ENCODE measurements at regions not wholly inside any gene's neighbourhood (a gene's known extent, or its start where the extent isn't known, plus 50 kb on each side); places are given as distances from the start of the nearest gene placed in this dataset.
A peak's percentile ranks its signal among the peaks of the same experiment; 100 is the strongest.

DNA sequence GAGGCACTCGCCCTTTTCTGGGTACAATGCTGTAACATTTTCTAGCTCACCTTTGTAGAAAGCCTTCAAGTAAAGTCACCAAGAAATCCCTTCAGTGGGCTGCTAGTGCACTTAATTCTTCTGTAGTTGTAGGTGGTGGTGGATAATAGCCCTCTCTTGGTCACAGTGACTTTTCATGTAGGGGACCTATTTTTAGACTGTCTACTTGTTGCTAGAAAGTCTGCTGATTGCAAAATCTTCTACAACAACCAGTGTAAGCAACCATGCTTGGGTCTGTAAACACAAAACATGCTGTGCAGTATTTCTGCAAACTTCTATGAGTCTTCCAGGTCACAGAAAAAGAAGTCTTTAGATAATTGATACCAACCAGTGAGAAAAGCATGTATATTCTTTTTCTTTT is 55.6 kb downstream of the PBDC1 start:
- Histone ChIP-seq H3K27me3 (ENCODE audit: control insufficient read depth in 2 of 2, insufficient read depth in 2 of 2, low read length in 2 of 2) (no peaks in the 10 kb centered on the region), H3K4me1 (ENCODE audit: control insufficient read depth in 2 of 2, insufficient read depth in 2 of 2, low read length in 2 of 2) (no peaks in the 10 kb centered on the region), H3K36me3 (ENCODE audit: control insufficient read depth in 2 of 3, insufficient read depth in 3 of 3, low read length in 3 of 3) (no peaks in the 10 kb centered on the region), H3K4me3 (ENCODE audit: low read length) (no peak overlapping the region), H3K9me3 (ENCODE audit: control insufficient read depth in 2 of 3, low read length in 3 of 3) (no peaks in the 10 kb centered on the region), H3K27ac (ENCODE audit: low read depth, low read length) (no peak overlapping the region)
- ChIA-PET POLR2A (no interaction called here), CTCF (no interaction called here)
- DNase-seq (no peak), ATAC-seq (no peak)
- no peak overlapping the region for H3K4me3 Mint-ChIP-seq
- H3K4me1 Mint-ChIP-seq: no peaks in the 10 kb centered on the region
- no peak overlapping the region for H3K27ac Mint-ChIP-seq
- H3K9me3 Mint-ChIP-seq: peaks cover 0 to 10% (median 2%) of the 10 kb centered on the region in 11 donors
- intact Hi-C loops (cut with micrococcal nuclease): no loop called here
- peaks cover 0 to 4% (median 0%) of the 10 kb centered on the region in 5 donors for H3K36me3 Mint-ChIP-seq
- H3K27me3 Mint-ChIP-seq: peaks cover 0 to 8% (median 0%) of the 10 kb centered on the region in 5 donors

DNA sequence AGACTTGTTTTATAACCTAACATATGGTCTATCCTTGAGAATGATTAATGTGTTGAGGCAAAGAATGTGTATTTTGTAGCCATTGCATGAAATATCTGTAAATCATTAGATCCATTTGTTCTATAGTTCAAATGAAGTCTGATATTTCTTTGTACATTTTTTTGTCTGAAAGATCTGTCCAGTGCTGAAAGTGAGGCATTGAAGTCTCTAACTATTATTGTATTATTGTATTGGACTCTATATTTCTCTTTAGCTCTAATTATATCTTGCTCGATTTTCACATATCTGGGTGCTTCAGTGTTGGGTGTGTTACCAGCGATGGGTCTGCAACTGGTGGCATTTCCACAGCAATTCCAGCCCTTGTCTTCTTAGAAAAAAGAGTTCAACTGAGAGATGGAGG is 76.0 kb downstream of the PBDC1 start:
- Mint-ChIP-seq H3K4me3 (no peak overlapping the region), H3K27ac (no peak overlapping the region), H3K4me1 (peaks cover 0 to 9% (median 0%) of the 10 kb centered on the region in 7 donors), H3K27me3 (peaks cover 0 to 4% (median 0%) of the 10 kb centered on the region in 5 donors), H3K9me3 (no peaks in the 10 kb centered on the region), H3K36me3 (no peaks in the 10 kb centered on the region)
- ChIA-PET POLR2A (no interaction called here), CTCF (no interaction called here)
- Histone ChIP-seq H3K4me3 (ENCODE audit: low read length) (no peak overlapping the region), H3K27ac (ENCODE audit: low read depth, low read length) (no peak overlapping the region), H3K36me3 (ENCODE audit: control insufficient read depth in 2 of 3, insufficient read depth in 3 of 3, low read length in 3 of 3) (no peaks in the 10 kb centered on the region), H3K9me3 (ENCODE audit: control insufficient read depth in 2 of 3, low read length in 3 of 3) (no peaks in the 10 kb centered on the region), H3K4me1 (ENCODE audit: control insufficient read depth in 2 of 2, insufficient read depth in 2 of 2, low read length in 2 of 2) (no peaks in the 10 kb centered on the region), H3K27me3 (ENCODE audit: control insufficient read depth in 2 of 2, insufficient read depth in 2 of 2, low read length in 2 of 2) (no peaks in the 10 kb centered on the region)
- no peak for DNase-seq
- intact Hi-C loops (cut with micrococcal nuclease): no loop called here
- ATAC-seq: no peak

DNA sequence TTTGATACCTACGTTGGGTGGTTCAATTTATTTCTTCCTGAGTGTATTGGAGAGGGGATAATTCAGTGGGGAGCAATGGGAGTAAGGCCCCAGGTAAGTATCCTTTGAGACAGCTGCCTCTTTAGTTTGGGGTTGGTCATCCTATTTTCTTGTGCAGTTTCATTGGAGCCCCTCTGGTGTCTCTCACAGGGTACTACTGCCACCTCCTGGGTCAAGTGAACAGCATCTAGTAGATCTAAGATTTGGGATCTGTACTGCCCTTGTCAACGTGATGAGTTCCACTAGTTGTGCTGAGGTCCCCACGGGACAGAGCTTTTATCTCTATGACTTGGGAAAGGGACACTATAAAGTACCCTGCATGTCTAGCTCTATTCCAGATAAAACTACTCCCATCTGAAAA is 80.6 kb downstream of the PBDC1 start:
- Histone ChIP-seq H3K27me3 (ENCODE audit: control insufficient read depth in 2 of 2, insufficient read depth in 2 of 2, low read length in 2 of 2) (no peaks in the 10 kb centered on the region), H3K36me3 (ENCODE audit: control insufficient read depth in 2 of 3, insufficient read depth in 3 of 3, low read length in 3 of 3) (no peaks in the 10 kb centered on the region), H3K9me3 (ENCODE audit: control insufficient read depth in 2 of 3, low read length in 3 of 3) (no peaks in the 10 kb centered on the region), H3K4me3 (ENCODE audit: low read length) (no peak overlapping the region), H3K27ac (ENCODE audit: low read depth, low read length) (no peak overlapping the region), H3K4me1 (ENCODE audit: control insufficient read depth in 2 of 2, insufficient read depth in 2 of 2, low read length in 2 of 2) (no peaks in the 10 kb centered on the region)
- Mint-ChIP-seq H3K4me3 (no peak overlapping the region), H3K4me1 (peaks cover 0 to 4% (median 0%) of the 10 kb centered on the region in 7 donors), H3K27ac (peak overlapping the region in 1 of 9 donors; percentile 11), H3K36me3 (no peaks in the 10 kb centered on the region), H3K9me3 (no peaks in the 10 kb centered on the region), H3K27me3 (peaks cover 0 to 3% (median 0%) of the 10 kb centered on the region in 5 donors)
- ATAC-seq (peak; percentile 71), DNase-seq (peak; percentile 4 to 56 (median 26))
- ChIA-PET CTCF (interaction anchor here (0.6 to 0.7 kb wide), 3 partner anchors 157 to 1545 kb away, joined by 3 read pairs; no protein-coding TSS in a partner anchor), POLR2A (no interaction called here)
- intact Hi-C loops (cut with micrococcal nuclease): loop anchor here (1.0 to 5.0 kb wide), 5 partner anchors 81 to 1216 kb away; partner anchors contain the start of gene PBDC1 (in 2 of the 2)

DNA sequence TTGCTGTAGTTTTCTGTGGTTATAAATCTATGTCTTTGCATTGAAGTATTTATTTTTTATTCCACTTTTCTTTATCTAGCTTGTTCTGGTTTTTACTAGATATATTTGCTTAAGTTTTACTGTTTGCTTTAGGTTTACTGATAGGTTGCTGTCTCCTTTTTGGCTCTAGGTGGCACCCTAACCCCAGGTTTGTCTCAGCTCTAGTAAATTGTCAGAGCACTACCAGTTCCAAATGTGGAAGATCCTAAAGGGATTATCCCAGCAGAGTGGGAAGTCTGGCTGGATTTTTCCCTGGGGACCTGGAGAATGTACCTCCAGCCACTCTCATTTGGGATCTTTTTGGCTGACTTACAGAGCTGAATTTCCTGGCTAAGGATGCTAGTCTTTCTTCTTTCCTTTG is 106.1 kb downstream of the PBDC1 start:
- Histone ChIP-seq H3K4me1 (ENCODE audit: control insufficient read depth in 2 of 2, insufficient read depth in 2 of 2, low read length in 2 of 2) (no peaks in the 10 kb centered on the region), H3K4me3 (ENCODE audit: low read length) (no peak overlapping the region), H3K36me3 (ENCODE audit: control insufficient read depth in 2 of 3, insufficient read depth in 3 of 3, low read length in 3 of 3) (no peaks in the 10 kb centered on the region), H3K9me3 (ENCODE audit: control insufficient read depth in 2 of 3, low read length in 3 of 3) (no peaks in the 10 kb centered on the region), H3K27ac (ENCODE audit: low read depth, low read length) (no peak overlapping the region), H3K27me3 (ENCODE audit: control insufficient read depth in 2 of 2, insufficient read depth in 2 of 2, low read length in 2 of 2) (no peaks in the 10 kb centered on the region)
- ATAC-seq: no peak
- Mint-ChIP-seq H3K36me3 (no peaks in the 10 kb centered on the region), H3K27ac (no peak overlapping the region), H3K4me1 (no peaks in the 10 kb centered on the region), H3K27me3 (no peaks in the 10 kb centered on the region), H3K9me3 (peaks cover 0 to 2% (median 0%) of the 10 kb centered on the region in 11 donors), H3K4me3 (no peak overlapping the region)
- ChIA-PET CTCF (interaction anchor here (0.6 to 2.9 kb wide), 4 partner anchors 173 to 1746 kb away, joined by 3 to 32 read pairs (median 4); no protein-coding TSS in a partner anchor), POLR2A (no interaction called here)
- intact Hi-C loops (cut with micrococcal nuclease): loop anchor here (1.0 to 5.0 kb wide), 3 partner anchors 175 to 1745 kb away; partner anchors contain the start of genes COX7B (in 1 of the 2) and MAGT1 (in 1 of the 2)
- peak; percentile 6 to 46 (median 19) for DNase-seq
